ENCODE measurements at regions not wholly inside any gene's neighbourhood (a gene's known extent, or its start where the extent isn't known, plus 50 kb on each side); places are given as distances from the start of the nearest gene placed in this dataset.
A peak's percentile ranks its signal among the peaks of the same experiment; 100 is the strongest.

GRCh38 chr11:127393460-127393997 is 393.0 kb upstream of the KIRREL3 start:
- Histone ChIP-seq H3K4me3 (no peak overlapping the region), H3K36me3 (no peaks in the 10 kb centered on the region), H3K27me3 (0 out of 2 replicates have a peak, but pooled peaks cover 17% of the 10 kb centered on the region), H3K9me3 (no peaks in the 10 kb centered on the region)
- DNase-seq: no peak

GRCh38 chr11:127392575-127392974 is 392.0 kb upstream of the KIRREL3 start:
- H3K36me3 ChIP-seq: no peaks in the 10 kb centered on the region
- H3K27me3 ChIP-seq: 0 out of 2 replicates have a peak, but pooled peaks cover 17% of the 10 kb centered on the region
- H3K4me3 ChIP-seq: no peak overlapping the region
- DNase-seq: no peak
- H3K9me3 ChIP-seq: no peaks in the 10 kb centered on the region

- Histone ChIP-seq H3K27me3 (0 out of 2 replicates have a peak, but pooled peaks cover 17% of the 10 kb centered on the region), H3K36me3 (no peaks in the 10 kb centered on the region), H3K4me3 (no peak overlapping the region), H3K9me3 (no peaks in the 10 kb centered on the region)
- DNase-seq: no peak
Observed at GRCh38 chr11:127390465-127390864, 389.9 kb upstream of the KIRREL3 start.

- DNase-seq: no peak
- Histone ChIP-seq H3K36me3 (no peaks in the 10 kb centered on the region), H3K27me3 (peaks cover 12% of the 10 kb centered on the region; the same call in 1 of the 2 replicates), H3K9me3 (no peaks in the 10 kb centered on the region), H3K4me3 (no peak overlapping the region)
Observed at GRCh38 chr11:127385071-127385470, 384.5 kb upstream of the KIRREL3 start.

GRCh38 chr11:127383026-127383425 is 382.5 kb upstream of the KIRREL3 start:
- Histone ChIP-seq H3K4me3 (no peak overlapping the region), H3K27me3 (peaks cover 7% of the 10 kb centered on the region; the same call in 1 of the 2 replicates), H3K36me3 (no peaks in the 10 kb centered on the region), H3K9me3 (no peaks in the 10 kb centered on the region)
- no peak for DNase-seq

GRCh38 chr11:127381247-127381646 is 380.7 kb upstream of the KIRREL3 start:
- DNase-seq: no peak
- H3K4me3 ChIP-seq: no peak overlapping the region
- H3K36me3 ChIP-seq: no peaks in the 10 kb centered on the region
- H3K27me3 ChIP-seq: peaks cover 7% of the 10 kb centered on the region; the same call in 1 of the 2 replicates
- no peaks in the 10 kb centered on the region for H3K9me3 ChIP-seq

GRCh38 chr11:127379686-127380085 is 379.1 kb upstream of the KIRREL3 start:
- peaks cover 7% of the 10 kb centered on the region; the same call in 1 of the 2 replicates for H3K27me3 ChIP-seq
- no peaks in the 10 kb centered on the region for H3K36me3 ChIP-seq
- no peaks in the 10 kb centered on the region for H3K9me3 ChIP-seq
- H3K4me3 ChIP-seq: no peak overlapping the region
- no peak for DNase-seq

GRCh38 chr11:127376301-127376700 is 375.7 kb upstream of the KIRREL3 start:
- Histone ChIP-seq H3K9me3 (no peaks in the 10 kb centered on the region), H3K36me3 (no peaks in the 10 kb centered on the region), H3K27me3 (peaks cover 12% of the 10 kb centered on the region), H3K4me3 (no peak overlapping the region)
- no peak for DNase-seq

GRCh38 chr11:127369356-127369755 is 368.8 kb upstream of the KIRREL3 start:
- H3K27me3 ChIP-seq: peaks cover 5% of the 10 kb centered on the region; the same call in 1 of the 2 replicates
- no peaks in the 10 kb centered on the region for H3K36me3 ChIP-seq
- H3K4me3 ChIP-seq: no peak overlapping the region
- H3K9me3 ChIP-seq: no peaks in the 10 kb centered on the region
- DNase-seq: no peak

- no peak for DNase-seq
- Histone ChIP-seq H3K4me3 (no peak overlapping the region), H3K27me3 (no peaks in the 10 kb centered on the region), H3K36me3 (no peaks in the 10 kb centered on the region), H3K9me3 (no peaks in the 10 kb centered on the region)
Observed at GRCh38 chr11:127362754-127363308, 362.3 kb upstream of the KIRREL3 start.

GRCh38 chr11:127358160-127358559 is 357.6 kb upstream of the KIRREL3 start:
- no peaks in the 10 kb centered on the region for H3K9me3 ChIP-seq
- H3K27me3 ChIP-seq: no peaks in the 10 kb centered on the region
- H3K4me3 ChIP-seq: no peak overlapping the region
- no peak for DNase-seq
- no peaks in the 10 kb centered on the region for H3K36me3 ChIP-seq

GRCh38 chr11:127350476-127350875 is 349.9 kb upstream of the KIRREL3 start:
- Histone ChIP-seq H3K27me3 (peaks cover 8% of the 10 kb centered on the region; the same call in 1 of the 2 replicates), H3K36me3 (no peaks in the 10 kb centered on the region), H3K4me3 (no peak overlapping the region), H3K9me3 (no peaks in the 10 kb centered on the region)
- DNase-seq: no peak

GRCh38 chr11:127345819-127346459 is 345.4 kb upstream of the KIRREL3 start:
- Histone ChIP-seq H3K9me3 (no peaks in the 10 kb centered on the region), H3K4me3 (peak overlapping the region; percentile 18; the same call in 1 of the 2 replicates), H3K36me3 (no peaks in the 10 kb centered on the region), H3K27me3 (peaks cover 5% of the 10 kb centered on the region)
- peak; percentile 15 for DNase-seq

GRCh38 chr11:127340438-127340837 is 339.9 kb upstream of the KIRREL3 start:
- H3K9me3 ChIP-seq: no peaks in the 10 kb centered on the region
- peaks cover 3% of the 10 kb centered on the region for H3K27me3 ChIP-seq
- H3K36me3 ChIP-seq: no peaks in the 10 kb centered on the region
- no peak for DNase-seq
- H3K4me3 ChIP-seq: no peak overlapping the region

GRCh38 chr11:127339376-127339775 is 338.8 kb upstream of the KIRREL3 start:
- no peak for DNase-seq
- Histone ChIP-seq H3K27me3 (peaks cover 3% of the 10 kb centered on the region), H3K4me3 (no peak overlapping the region), H3K9me3 (no peaks in the 10 kb centered on the region), H3K36me3 (no peaks in the 10 kb centered on the region)

GRCh38 chr11:127338380-127339259 is 338.1 kb upstream of the KIRREL3 start:
- H3K27me3 ChIP-seq: peaks cover 3% of the 10 kb centered on the region
- no peak for DNase-seq
- H3K9me3 ChIP-seq: no peaks in the 10 kb centered on the region
- H3K4me3 ChIP-seq: no peak overlapping the region
- no peaks in the 10 kb centered on the region for H3K36me3 ChIP-seq

- H3K27me3 ChIP-seq: no peaks in the 10 kb centered on the region; the same call in 1 of the 2 replicates
- no peaks in the 10 kb centered on the region for H3K36me3 ChIP-seq
- H3K4me3 ChIP-seq: no peak overlapping the region
- no peak for DNase-seq
- no peaks in the 10 kb centered on the region for H3K9me3 ChIP-seq
Observed at GRCh38 chr11:127334466-127334865, 333.9 kb upstream of the KIRREL3 start.

All from MG63 (cell line).